ENCODE measurements at regions not wholly inside any gene's neighbourhood (a gene's known extent, or its start where the extent isn't known, plus 50 kb on each side); places are given as distances from the start of the nearest gene placed in this dataset.

DNA sequence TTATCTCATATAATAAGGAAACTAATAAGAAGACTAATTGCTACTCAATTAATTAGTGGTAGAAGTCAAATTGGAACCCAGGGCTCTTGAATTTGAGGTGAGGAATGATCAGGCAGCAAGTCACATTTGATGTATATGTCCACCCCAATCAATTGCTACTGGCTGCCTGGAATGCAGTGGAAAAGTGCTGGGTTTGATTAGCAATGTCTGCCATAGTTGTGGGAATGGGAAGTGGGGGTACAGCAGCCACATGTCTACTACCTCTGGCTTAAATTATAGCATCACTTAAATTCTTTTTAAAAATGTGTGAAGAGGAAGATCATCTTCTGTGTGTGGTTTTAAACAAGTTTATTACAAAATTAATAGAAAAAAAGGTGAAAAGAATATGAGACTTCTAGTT, 50.8 kb upstream of the NAV2 start:
- no peak for DNase-seq

- no peak for DNase-seq
Observed at GRCh38 chr11:19660076-19660475, 52.6 kb upstream of the NAV2 start.

DNA sequence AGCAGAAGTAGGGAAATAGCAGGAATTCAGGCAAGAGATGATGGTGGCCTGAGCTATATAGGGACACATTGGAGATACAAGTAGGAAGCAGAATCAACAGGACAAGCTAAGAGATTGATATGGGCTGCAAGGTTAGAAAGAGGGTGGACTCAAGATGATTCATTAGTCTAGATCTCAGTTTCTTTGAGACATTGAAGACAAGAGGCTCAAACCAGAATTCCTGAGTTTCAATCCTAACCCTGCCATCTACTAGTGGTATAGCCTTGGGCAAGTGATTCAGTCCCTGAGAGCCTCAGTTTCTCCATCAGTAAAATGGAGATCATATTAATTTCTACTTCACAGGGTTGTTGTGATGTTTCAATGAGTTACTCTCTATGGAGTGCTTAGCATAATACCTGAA, 53.1 kb upstream of the NAV2 start:
- no peak for DNase-seq

DNA sequence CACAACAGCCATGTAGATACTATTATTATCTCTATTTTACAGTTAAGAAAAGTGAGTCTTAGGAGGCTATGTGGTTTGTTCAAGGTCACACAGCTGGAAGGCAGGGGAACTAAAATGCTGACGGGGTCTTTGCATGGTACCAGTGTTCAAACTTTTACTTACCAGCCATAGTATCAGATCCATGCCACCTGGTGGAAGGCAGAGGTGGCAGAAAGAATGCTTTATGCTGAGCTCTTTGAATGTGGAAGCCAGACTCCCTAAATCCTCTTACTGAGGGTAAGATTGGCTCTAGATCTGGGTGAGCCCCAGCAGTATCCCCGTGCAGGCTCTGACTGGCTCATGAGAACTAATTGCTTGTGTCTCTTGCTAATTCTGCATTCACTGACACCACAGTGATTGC, 54.3 kb upstream of the NAV2 start:
- DNase-seq, result no peak

DNA sequence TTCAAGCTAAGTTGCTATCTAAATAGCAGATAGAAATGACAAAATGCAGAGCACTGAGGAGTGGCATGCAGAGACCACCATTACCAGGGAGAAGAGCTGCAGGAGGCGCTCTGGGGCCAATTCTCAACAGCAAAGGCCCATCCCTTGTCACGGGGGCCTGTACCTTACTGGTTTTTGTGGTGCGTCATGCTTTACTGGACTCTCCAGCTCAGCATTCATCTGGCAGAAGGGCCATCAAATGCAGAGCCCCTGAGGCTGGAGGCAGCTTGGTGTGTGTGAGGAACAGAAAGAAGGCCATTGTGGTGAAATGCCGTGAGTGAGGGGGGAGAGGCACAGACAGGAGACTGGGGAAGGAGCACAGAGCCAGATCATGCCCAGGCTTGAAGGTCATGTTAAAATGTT, 56.5 kb upstream of the NAV2 start:
- DNase-seq, result no peak

DNA sequence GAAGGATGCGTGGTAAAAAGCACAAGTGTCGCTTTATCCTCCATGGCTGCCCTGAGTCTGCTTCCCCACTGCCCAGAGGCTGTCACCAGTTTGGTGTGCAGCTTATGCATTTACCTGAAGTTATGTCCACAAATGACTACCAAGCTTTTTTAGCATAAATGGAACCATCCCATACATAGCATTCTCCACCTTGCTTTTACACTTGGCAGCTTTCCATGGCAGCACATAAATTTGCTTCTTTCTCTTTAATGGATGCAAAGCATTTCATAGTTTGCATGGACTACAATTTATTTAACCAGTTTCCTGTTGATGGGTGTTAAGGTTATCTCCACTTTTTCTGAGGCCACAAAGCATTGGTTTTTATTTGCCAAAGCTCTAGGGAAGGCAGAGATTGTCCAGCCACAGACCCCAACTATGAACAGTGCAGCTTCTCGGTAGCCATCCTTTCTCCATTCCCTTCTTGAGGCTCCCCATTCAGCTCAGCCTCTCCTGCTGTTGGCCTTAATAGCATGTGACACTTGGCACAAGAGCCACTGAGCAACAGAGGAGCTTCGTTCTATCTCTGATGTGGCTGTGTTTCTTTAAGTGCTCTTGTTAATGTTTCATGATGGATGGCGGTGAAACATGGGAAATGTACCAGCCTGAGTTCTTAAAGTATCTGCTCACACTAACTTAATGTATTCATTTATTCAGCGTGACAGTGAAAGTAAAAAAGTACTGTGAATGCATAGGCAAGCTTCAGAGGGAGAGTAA, 59.8 kb upstream of the NAV2 start:
- no peak for DNase-seq

- DNase-seq, result no peak
Observed at GRCh38 chr11:19651653-19652052, 61.0 kb upstream of the NAV2 start.

GRCh38 chr11:19651028-19651427, 61.6 kb upstream of the NAV2 start:
- no peak for DNase-seq

GRCh38 chr11:19650467-19650866, 62.2 kb upstream of the NAV2 start:
- no peak for DNase-seq

DNA sequence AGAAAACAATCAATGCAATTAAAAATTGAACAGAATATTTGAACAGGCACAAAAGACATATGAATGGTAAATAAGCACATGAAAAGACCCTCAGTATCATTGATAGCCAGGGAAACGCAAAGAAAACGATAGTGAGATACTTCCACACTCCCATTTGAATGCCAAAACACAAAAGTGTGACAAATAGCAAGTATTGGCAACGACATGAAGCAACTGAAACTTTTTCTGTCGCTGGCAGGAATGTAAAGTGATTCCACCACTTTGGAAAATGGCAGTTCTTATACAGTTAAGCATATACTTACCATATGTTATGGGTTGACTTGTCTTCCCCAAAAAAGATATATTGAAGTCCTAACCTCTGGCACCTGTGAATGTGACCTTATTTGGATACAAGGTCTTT, 62.9 kb upstream of the NAV2 start:
- no peak for DNase-seq

GRCh38 chr11:19648321-19648720, 64.3 kb upstream of the NAV2 start:
- DNase-seq, result no peak

- DNase-seq, result no peak
Observed at GRCh38 chr11:19647816-19648215, 64.8 kb upstream of the NAV2 start.

DNA sequence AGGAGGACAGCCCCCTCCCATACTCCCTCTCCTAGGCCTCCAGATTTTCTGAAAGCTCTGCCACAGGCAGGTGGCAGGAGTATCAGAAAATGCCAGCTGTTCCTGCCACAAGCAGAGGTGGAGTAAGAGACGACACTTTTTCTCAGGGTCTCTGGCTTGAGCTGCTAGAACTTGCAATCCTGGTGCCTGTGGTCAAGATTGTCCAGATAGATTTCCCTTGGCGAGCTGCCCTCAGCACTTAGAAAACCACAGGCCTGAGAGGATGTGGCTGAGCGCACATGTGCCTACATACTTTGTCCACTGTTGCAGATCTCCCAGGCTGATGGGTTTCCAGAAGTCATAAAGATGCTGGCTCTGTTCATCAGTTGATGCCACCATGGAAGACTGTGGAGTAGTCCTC, 65.7 kb upstream of the NAV2 start:
- no peak for DNase-seq

DNA sequence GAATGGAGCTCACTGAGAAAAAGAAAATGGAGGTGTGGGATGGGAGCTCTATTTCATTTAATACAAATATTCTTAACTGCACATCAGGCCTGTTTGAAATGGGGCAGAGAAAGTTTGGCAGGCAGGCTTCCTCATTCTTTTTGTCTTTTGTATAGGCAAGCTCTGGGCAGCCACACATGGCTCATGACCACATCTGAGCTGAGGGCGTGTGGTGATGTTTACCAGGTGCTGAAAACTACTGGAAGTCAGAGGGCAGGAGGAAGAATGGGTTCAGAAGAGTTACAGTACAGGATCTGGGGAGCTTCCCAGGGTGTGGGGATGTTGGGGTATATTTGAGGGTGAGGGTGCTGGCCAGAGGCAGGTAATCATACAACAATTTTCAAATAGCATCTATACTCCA, 66.3 kb upstream of the NAV2 start:
- DNase-seq, result no peak

GRCh38 chr11:19644316-19644715, 68.3 kb upstream of the NAV2 start:
- no peak for DNase-seq

GRCh38 chr11:19642185-19643158, 70.2 kb upstream of the NAV2 start:
- no peak for DNase-seq

DNA sequence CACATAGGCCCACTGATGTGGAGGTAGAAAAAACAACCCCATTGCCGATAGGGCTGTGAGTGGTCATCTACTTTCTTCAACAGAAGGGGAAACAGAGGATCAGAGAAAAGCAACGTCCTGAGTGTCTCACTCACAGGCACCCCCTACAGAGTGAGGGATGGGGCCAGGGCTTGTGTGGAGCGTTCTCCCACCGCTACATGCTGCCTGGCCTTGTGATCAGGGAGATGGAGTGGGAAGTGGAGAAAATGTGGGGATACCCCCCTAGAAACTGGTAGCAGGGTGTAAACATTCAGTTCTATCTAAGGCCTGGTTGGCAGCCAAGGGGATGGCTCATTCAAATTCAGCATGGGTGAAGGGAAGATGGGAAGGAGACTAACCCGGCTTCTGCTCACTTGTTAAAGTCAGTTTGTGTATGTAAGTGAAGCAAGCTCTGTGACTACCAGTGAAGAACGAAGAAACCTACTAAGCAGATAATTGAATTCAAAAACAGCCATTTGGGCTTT, 73.0 kb upstream of the NAV2 start:
- DNase-seq, result no peak

DNA sequence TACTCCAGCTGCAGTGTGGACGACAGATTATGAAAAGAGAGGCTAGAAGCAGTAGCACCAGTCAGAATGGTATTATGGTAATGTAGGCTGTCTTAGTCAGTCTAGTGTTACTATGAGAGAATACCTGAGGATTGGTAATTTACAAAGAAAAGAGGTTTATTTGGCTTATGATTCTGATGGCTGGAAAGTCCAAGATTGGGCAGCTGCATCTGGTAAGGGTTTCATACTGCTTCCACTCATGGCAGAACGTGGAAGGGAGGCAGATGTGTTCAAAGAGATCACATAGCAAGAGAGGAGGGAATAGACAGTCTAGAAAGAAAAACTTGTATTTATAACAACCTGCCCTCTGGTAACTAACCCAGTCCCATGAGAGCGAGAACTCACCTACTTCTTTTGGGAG, 77.3 kb upstream of the NAV2 start:
- no peak for DNase-seq

GRCh38 chr11:19633276-19633675, 79.4 kb upstream of the NAV2 start:
- DNase-seq, result no peak

- DNase-seq, result no peak
Observed at GRCh38 chr11:19632499-19632834, 80.2 kb upstream of the NAV2 start.

DNA sequence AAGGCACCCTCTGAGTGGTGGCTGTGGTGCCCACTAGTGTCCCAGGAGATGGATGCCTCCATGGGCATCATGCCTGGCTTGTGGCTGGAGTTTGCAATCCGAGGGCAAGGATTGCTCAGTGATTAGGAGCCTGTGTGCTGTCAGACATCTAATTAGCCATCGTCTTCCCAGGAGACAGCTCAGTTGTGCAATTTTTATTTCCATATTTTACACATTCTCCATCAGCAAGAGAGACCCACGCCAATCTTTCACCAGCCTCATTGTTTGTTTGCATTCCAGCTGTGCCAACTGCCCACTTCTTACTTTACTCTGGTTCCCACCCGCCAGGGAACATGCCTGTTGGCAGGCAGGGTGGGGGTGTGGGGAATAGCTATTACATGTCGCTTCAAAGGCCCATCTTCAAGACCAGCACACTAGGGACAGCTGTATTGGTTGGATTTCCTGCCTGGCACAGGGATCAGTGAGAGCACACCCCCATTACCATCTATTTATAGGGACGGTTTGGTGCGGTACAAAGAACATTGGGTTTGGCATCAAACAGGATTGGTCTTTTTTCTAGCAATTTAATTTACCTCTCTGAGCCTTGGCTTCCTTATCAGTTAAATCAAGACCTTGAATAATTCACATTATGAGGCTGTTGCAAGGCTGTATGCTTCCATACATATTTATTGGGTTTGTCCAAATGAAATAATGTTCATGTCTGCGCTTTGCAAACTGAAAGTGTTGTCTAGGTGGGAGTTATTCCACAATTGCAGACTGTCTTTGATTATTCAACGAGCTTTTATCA, 80.7 kb upstream of the NAV2 start:
- no peak for DNase-seq

- no peak for DNase-seq
Observed at GRCh38 chr11:19628018-19628417, 84.6 kb upstream of the NAV2 start.

GRCh38 chr11:19627566-19627965, 85.1 kb upstream of the NAV2 start:
- DNase-seq, result no peak
